Testis (tissue), 2 donors: ENCODE measurements at regions not wholly inside any gene's neighbourhood (a gene's known extent, or its start where the extent isn't known, plus 50 kb on each side); places are given as distances from the start of the nearest gene placed in this dataset.

ENCODE experiments used
- CTCF ChIP-seq, 3 experiments: fragments of 450-650 bp in 2 of 3; fragments of 200-600 bp in 1 of 3; sonication (generic) in 1 of 3; IDR thresholded peaks; one replicate each; pipeline ENCODE4 v1.5.1; 2016 to 2019; ENCODE audit warnings: antibody characterized with exemption in 3 of 3, mild to moderate bottlenecking in 2 of 3, moderate library complexity in 1 of 3
- POLR2A ChIP-seq: fragments of 450-650 bp; IDR thresholded peaks from one replicate; pipeline ENCODE4 v1.6.1; 2017; ENCODE audit warnings: antibody characterized with exemption, mild to moderate bottlenecking, moderate library complexity

- TF ChIP-seq CTCF (IDR thresholded peaks at IDR 0.05) = no peak
- no peak for TF ChIP-seq POLR2A
Observed at GRCh38 chr2:104312684-104313083, 541.2 kb upstream of the POU3F3 start.
